ENCODE measurements at regions not wholly inside any gene's neighbourhood (a gene's known extent, or its start where the extent isn't known, plus 50 kb on each side); places are given as distances from the start of the nearest gene placed in this dataset.

- no peak for DNase-seq
Measured at GRCh38 chr16:66135421-66135831, 231.1 kb upstream of the CDH5 start.

DNA sequence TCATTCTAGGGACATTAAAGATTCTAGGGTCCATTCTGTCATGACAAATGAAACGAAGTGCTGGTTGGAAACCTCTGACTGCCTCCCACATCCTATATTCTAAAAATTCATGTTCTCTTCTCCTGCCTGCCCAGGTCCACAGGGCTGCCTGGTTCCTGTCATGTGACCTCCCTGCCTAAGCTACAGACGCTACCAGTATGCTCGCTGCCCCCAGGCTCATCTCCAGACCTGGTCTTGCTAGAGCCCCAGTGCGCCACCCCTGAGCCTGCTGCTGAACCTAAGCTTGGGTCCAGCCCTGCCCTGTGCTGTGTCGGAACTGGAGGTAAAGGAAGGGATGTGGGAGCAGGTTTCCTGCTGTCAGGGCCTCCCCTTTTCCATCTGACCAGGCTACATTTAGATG is 231.6 kb upstream of the CDH5 start:
- no peak for DNase-seq

DNA sequence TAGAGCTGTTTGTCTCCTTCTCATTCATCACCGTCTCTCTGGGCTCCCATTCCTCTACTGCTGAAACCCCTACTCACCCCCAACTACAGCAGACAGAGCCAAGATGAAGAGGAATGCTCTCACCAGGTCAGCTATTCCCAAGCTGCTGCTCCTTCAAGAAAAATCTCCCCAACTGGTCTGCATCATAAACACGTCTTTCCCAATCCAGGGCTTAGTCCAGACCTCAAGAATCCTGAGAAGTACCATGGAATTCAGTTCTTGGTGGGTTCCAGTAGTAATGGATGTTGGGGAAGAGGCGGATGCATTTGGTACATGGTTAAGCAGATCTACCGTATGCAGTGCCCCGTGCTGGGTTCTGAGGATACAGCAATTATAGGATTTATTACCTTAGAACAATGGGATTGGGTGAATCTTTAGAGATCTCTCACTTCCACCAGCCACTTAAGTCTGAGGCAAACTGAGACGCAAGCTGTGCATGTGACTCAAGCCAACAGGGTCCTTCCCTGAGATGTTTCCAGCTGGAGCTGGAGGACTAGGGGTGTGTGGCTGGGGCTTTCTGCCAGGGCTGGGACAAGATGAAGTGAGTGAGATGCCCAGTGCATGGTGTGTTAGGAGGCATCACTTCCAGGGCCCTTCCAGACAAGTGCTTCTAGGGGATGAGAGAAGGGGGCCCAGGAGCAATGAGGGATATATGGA is 232.7 kb upstream of the CDH5 start:
- no peak for DNase-seq

DNA sequence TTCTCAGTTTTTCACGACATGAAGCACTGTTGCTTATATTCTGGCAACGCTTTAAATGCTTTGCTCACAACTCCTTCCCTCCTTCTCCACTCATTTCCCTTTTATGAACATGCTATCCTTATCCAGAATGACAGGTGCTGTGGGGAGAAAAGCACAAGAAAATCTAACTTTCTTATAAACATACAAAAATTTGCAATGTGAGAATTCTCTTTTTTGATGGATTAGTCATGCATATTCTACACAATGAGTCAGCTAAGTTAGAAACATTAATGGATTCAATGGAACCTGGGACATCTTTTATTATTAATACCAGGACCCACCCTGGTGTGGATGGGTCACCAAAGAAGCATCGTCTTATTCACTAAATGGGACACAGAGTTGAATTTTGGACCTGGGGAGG is 234.6 kb upstream of the CDH5 start:
- no peak for DNase-seq

DNA sequence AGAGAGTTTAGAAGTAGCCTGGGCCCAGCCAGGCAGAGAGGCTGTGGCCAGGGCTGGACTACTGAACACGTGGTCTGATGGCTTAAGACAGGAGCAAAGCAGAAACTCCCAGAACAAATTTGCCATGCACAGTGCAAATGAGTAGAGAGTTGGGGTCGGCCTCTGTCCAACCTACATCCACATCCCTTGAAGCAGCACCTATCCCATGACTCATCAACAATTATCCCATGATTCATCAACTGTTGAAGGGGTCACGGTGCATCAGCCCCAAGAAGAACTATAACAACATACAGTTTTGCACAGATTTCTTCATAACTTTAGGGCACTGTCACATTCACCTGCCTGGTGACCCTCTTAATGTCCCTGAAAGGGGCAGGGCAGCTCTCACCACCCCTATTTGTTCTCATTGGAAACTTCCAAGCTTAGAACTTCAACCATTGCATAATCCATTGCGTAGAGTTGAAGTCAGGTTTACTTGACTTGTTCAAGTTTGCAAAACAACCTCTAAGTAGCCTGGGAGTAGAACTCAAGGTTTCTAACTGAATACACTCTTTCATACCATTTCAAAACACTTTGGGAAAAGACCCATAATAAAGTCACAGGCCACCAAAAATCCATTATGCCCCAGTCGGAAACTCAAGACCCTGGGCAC is 235.2 kb upstream of the CDH5 start:
- DNase-seq, result no peak

DNA sequence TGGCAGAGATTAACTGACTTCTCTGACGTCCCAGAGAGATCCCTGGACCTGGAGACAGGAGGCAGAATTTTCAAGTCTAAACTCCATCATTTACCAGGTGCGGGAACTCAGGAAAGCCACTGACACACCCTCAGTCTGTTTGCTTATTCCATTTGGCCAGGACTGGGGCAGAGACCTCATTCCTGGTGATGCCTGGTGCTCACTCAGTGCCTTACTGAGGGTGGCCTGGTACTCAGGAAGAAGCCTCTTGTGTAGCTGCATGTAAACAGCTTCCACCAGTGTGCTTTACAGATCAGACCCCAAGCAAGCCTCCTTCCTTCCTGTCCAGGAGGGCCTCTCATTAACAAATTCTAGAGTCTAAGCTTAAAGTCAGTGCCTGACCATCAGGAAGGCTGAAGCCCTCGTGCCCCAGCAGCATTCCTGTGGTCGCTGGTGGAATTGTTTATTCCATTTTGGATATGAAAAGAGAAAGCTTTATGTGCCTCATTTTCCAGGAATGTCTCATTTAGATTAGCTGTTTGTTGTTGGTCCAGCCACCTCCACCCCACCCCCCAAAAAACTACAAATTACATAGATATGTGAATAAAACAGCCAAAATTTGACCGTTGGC is 236.1 kb upstream of the CDH5 start:
- no peak for DNase-seq

DNA sequence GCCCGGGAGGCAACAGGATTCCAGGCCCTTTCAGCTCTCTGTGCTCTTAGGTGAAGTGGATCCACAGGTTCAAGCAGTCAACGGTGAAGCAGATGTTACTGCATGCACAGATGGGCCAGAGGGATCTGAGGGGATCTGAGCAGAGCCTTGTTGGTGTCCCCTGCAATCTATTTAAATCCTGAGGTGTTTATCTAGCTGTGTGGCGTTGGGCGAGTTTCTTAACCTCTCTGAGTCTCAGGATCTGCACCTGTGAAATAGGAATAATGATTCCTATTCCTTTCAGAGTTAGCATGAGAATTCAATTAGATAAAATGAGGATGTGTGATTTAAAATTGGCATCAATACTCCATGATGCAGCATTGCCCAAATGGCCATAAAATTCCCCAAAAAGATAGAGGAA is 237.3 kb upstream of the CDH5 start:
- no peak for DNase-seq

GRCh38 chr16:66128371-66128770 is 238.1 kb upstream of the CDH5 start:
- DNase-seq, result no peak

GRCh38 chr16:66127459-66128370 is 238.8 kb upstream of the CDH5 start:
- peak; percentile 42 for DNase-seq

- DNase-seq, result no peak
Measured at GRCh38 chr16:66121466-66121865, 245.0 kb upstream of the CDH5 start.

- DNase-seq, result no peak
Measured at GRCh38 chr16:66120656-66121055, 245.8 kb upstream of the CDH5 start.

DNA sequence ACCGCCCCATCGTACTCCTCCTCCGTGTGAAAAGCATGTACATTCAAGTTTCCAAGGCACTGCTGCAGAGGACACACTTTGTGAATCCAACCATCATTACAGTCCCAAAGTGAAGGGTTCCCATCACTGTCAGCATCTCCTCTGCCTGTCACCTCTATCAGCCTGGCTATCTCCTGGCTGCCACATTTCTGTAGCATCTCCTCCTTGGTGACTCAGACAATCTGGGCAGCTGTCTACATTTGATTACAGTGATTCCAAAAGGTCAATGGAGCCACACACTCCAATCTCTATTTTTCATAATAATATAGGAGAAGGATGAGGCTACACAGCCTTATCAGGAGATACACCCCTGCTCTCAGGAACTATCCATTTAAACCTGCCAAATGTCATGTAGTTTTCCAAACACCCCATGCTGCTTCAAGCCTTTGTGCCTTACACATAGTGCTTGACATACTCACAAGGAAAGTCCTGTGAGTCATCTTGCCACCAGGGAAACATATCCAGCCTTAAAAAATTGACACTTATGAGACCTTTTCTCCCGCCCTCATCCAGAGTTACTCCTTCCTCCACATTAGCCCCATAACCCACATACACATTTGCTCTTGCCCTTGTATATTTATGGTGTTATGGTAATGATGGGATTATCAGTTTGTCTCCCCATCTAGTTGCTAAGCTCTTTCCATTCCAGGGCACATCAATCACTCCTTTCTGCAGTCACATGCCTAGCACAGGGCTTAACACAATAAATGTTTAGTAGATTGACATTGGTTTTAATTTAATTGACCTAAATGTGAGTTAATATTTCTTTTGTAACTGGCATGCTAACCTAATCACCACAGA is 250.1 kb upstream of the CDH5 start:
- DNase-seq, result no peak

GRCh38 chr16:66115373-66115772 is 251.1 kb upstream of the CDH5 start:
- DNase-seq, result no peak

DNA sequence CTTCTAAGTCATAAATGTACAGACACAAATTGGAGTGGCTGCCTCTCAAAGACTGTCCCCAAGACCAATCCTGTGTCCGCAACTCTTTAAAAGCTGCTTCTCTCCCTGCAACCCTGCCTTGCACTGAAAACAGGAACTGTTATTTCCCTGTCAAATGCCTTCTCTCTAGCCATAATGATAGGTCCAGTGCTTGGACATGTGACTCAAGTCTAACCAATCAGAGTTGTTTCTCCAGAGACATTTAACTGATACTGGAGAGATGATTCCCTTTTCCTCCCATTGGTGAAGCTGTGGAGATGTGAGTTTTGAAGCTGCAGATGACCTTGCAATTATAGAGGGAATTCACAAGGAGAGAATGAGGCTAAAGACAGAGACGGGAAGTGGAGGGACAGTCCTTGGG is 253.3 kb upstream of the CDH5 start:
- no peak for DNase-seq

DNA sequence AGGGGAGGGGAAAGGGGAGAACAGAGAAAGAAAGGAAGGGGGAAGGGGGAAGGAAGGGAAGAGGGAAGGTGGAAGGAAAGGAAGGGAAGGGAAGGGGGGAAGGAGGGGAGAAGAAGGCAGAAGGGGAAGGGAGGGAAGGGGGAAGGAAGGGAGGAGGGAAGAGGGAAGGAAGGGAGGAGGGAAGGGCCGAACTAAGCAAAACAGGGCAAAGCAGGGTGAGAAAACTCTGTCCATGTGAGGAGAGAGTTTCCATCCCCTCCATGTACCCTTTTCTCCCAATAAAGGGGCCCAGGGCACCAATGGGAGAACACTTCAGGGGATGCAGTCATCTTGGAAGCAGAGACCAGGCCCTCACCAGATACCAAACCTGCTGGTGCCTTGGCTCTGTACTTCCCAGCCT is 256.8 kb upstream of the CDH5 start:
- DNase-seq, result no peak

- DNase-seq, result no peak
Measured at GRCh38 chr16:66107661-66108060, 258.8 kb upstream of the CDH5 start.

DNA sequence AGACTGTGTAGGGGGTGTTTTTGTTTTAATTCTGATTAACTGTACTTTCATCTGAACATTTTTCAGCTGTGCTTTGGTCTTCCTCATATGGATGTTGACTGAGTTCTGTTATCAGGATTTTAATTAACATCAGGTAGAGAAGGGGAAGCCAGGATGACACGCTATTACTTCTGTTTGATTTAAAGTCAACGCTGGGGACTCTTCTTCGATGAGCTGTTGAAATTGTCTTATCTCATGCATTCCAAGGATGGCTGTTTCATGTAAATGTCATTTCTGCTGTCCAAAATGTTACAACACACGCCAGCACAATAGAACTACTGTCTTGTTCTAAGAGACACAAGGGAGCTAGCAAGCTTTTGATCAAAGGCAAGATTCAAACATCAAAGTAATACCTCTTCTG is 263.3 kb upstream of the CDH5 start:
- DNase-seq, result no peak

- peak; percentile 14 for DNase-seq
Measured at GRCh38 chr16:66099306-66099705, 267.2 kb upstream of the CDH5 start.

DNA sequence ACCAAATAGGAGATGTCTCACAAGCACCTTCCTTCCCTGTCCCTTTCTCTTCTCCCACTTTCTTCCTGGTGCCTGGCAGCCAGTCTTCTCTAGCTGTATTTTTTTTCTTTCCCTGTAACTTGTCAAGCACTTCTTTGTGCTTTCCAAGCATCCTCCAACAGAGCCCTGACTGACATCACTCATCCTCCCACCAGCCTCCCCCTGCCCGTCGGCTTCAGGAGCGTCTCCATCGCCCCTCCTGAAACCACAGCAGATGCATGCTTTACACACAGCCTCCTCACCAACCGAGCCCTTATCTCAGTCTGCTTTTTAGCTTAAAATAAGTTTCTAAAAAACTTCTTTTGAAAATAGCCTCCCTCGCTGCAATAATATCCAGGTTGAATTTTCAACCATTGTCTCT is 268.7 kb upstream of the CDH5 start:
- DNase-seq, result no peak

GRCh38 chr16:66095676-66096075 is 270.8 kb upstream of the CDH5 start:
- no peak for DNase-seq

DNA sequence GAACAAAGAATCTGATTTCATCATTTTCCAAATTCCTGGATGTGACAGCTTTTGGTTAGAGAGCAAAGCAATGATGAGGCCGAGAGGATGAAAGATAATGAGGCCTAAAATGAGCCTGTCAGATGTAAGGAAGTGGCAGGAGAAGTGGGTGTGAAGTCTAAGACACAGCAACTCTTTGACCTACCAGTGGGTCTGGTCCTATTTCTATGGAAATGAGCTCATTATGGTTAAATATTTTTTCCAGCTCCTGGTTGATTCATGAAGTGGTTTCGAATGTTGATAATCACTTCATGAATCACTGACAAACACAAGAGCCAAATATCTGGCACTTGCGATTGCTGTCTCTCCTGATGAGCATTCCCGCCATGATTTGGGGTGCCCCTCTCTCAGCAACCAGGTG is 273.3 kb upstream of the CDH5 start:
- no peak for DNase-seq

- DNase-seq, result no peak
Measured at GRCh38 chr16:66091471-66091891, 275.0 kb upstream of the CDH5 start.

All from retina (tissue), 1 donor.